ENCODE measurements at regions not wholly inside any gene's neighbourhood (a gene's known extent, or its start where the extent isn't known, plus 50 kb on each side); places are given as distances from the start of the nearest gene placed in this dataset.

- TF ChIP-seq EZH2 (IDR thresholded peaks at IDR 0.05; ENCODE audit: borderline replicate concordance, low read depth, low read length, severe bottlenecking) = no peak
- no peak for TF ChIP-seq CTCF (IDR thresholded peaks at IDR 0.05; ENCODE audit: borderline replicate concordance, extremely low read depth, low read length, poor library complexity, severe bottlenecking)
- peak overlapping the region in 1 of 2 experiments; percentile 40; a peak in 2 of 4 replicates for H3K4me3 ChIP-seq (ENCODE audit: low read depth in 1 of 2, low read length in 2 of 2)
- peaks cover under 1% of the 10 kb centered on the region for H3K27me3 ChIP-seq (ENCODE audit: insufficient read depth, low read length, poor library complexity)
- peak overlapping the region; percentile 59 for H3K4me2 ChIP-seq (ENCODE audit: insufficient read depth, low read length)
- H3K9ac ChIP-seq (ENCODE audit: low read depth, low read length) = peak overlapping the region; percentile 7; the same call in 1 of the 2 replicates
- DNase-seq = peak; percentile 81
- H3K79me2 ChIP-seq (ENCODE audit: insufficient read depth, low read length) = no peaks in the 10 kb centered on the region
- no peaks in the 10 kb centered on the region for H4K20me1 ChIP-seq (ENCODE audit: insufficient read depth, low read length)
- peak; percentile 92 for ATAC-seq (ENCODE audit: insufficient read depth, low read depth)
- H3K9me3 ChIP-seq (ENCODE audit: insufficient read depth, low read length, severe bottlenecking) = no peaks in the 10 kb centered on the region
- H2AFZ ChIP-seq (ENCODE audit: low read depth, low read length) = peak overlapping the region; percentile 62
- H3K36me3 ChIP-seq (ENCODE audit: insufficient read depth, low read length) = no peaks in the 10 kb centered on the region
- H3K4me1 ChIP-seq (ENCODE audit: insufficient read depth, low read length) = peaks cover 18% of the 10 kb centered on the region
- peak overlapping the region; percentile 59 for H3K27ac ChIP-seq (ENCODE audit: low read length)
These were observed 84.9 kb downstream of the CMPK2 start for GRCh38 chr2:6780765-6781274.

- H3K4me2 ChIP-seq (ENCODE audit: insufficient read depth, low read length) = no peak overlapping the region
- no peaks in the 10 kb centered on the region for H3K79me2 ChIP-seq (ENCODE audit: insufficient read depth, low read length)
- no peaks in the 10 kb centered on the region for H4K20me1 ChIP-seq (ENCODE audit: insufficient read depth, low read length)
- H2AFZ ChIP-seq (ENCODE audit: low read depth, low read length) = no peak overlapping the region
- no peak for ATAC-seq (ENCODE audit: insufficient read depth, low read depth)
- DNase-seq = no peak
- no peaks in the 10 kb centered on the region for H3K9me3 ChIP-seq (ENCODE audit: insufficient read depth, low read length, severe bottlenecking)
- TF ChIP-seq CTCF (IDR thresholded peaks at IDR 0.05; ENCODE audit: borderline replicate concordance, extremely low read depth, low read length, poor library complexity, severe bottlenecking) = no peak
- TF ChIP-seq EZH2 (IDR thresholded peaks at IDR 0.05; ENCODE audit: borderline replicate concordance, low read depth, low read length, severe bottlenecking) = no peak
- H3K9ac ChIP-seq (ENCODE audit: low read depth, low read length) = no peak overlapping the region
- no peak overlapping the region for H3K4me3 ChIP-seq (ENCODE audit: low read depth in 1 of 2, low read length in 2 of 2)
- no peak overlapping the region for H3K27ac ChIP-seq (ENCODE audit: low read length)
- peaks cover 18% of the 10 kb centered on the region for H3K4me1 ChIP-seq (ENCODE audit: insufficient read depth, low read length)
- H3K36me3 ChIP-seq (ENCODE audit: insufficient read depth, low read length) = no peaks in the 10 kb centered on the region
- H3K27me3 ChIP-seq (ENCODE audit: insufficient read depth, low read length, poor library complexity) = no peaks in the 10 kb centered on the region
These were observed 83.0 kb downstream of the CMPK2 start for GRCh38 chr2:6782517-6783237.

GRCh38 chr2:6783238-6783614, 82.5 kb downstream of the CMPK2 start:
- H3K9me3 ChIP-seq (ENCODE audit: insufficient read depth, low read length, severe bottlenecking) = no peaks in the 10 kb centered on the region
- no peak for ATAC-seq (ENCODE audit: insufficient read depth, low read depth)
- no peak overlapping the region for H3K27ac ChIP-seq (ENCODE audit: low read length)
- no peaks in the 10 kb centered on the region for H4K20me1 ChIP-seq (ENCODE audit: insufficient read depth, low read length)
- H3K4me3 ChIP-seq (ENCODE audit: low read depth in 1 of 2, low read length in 2 of 2) = no peak overlapping the region
- H3K79me2 ChIP-seq (ENCODE audit: insufficient read depth, low read length) = no peaks in the 10 kb centered on the region
- no peak overlapping the region for H3K9ac ChIP-seq (ENCODE audit: low read depth, low read length)
- peaks cover 18% of the 10 kb centered on the region for H3K4me1 ChIP-seq (ENCODE audit: insufficient read depth, low read length)
- no peaks in the 10 kb centered on the region for H3K36me3 ChIP-seq (ENCODE audit: insufficient read depth, low read length)
- no peak overlapping the region for H2AFZ ChIP-seq (ENCODE audit: low read depth, low read length)
- TF ChIP-seq EZH2 (IDR thresholded peaks at IDR 0.05; ENCODE audit: borderline replicate concordance, low read depth, low read length, severe bottlenecking) = no peak
- TF ChIP-seq CTCF (IDR thresholded peaks at IDR 0.05; ENCODE audit: borderline replicate concordance, extremely low read depth, low read length, poor library complexity, severe bottlenecking) = no peak
- no peak overlapping the region for H3K4me2 ChIP-seq (ENCODE audit: insufficient read depth, low read length)
- DNase-seq = no peak
- no peaks in the 10 kb centered on the region for H3K27me3 ChIP-seq (ENCODE audit: insufficient read depth, low read length, poor library complexity)
